DOHH2 (cell line): ENCODE measurements at regions not wholly inside any gene's neighbourhood (a gene's known extent, or its start where the extent isn't known, plus 50 kb on each side); places are given as distances from the start of the nearest gene placed in this dataset.

Experiments
- H3F3A ChIP-seq: fragments of 200-600 bp; sonication (generic), shearing (Covaris generic); 2 replicates; pipeline ENCODE4 v1.6.0; 2016; ENCODE audit warnings: antibody characterized with exemption, mild to moderate bottlenecking; ENCODE audit not compliant: control insufficient read depth, insufficient read depth
- H3K27ac ChIP-seq: fragments of 200-600 bp; sonication (generic); 2 replicates; pipeline ENCODE4 v1.5.1; 2014; ENCODE audit warnings: low read depth, mild to moderate bottlenecking, low read length, moderate library complexity
- H3K27me3 ChIP-seq: fragments of 200-600 bp; sonication (generic); 2 replicates; pipeline ENCODE4 v1.6.1; 2014; ENCODE audit warnings: mild to moderate bottlenecking, low read length, mixed read lengths; ENCODE audit not compliant: control insufficient read depth
- H3K36me3 ChIP-seq: fragments of 200-600 bp; sonication (generic); 2 replicates; pipeline ENCODE4 v1.6.1; 2014; ENCODE audit warnings: mild to moderate bottlenecking, low read length, moderate library complexity, mixed read lengths; ENCODE audit not compliant: control insufficient read depth
- H3K4me1 ChIP-seq: fragments of 200-600 bp; sonication (generic); 2 replicates; pipeline ENCODE4 v1.6.1; 2014; ENCODE audit warnings: mild to moderate bottlenecking, low read length, mixed read lengths; ENCODE audit not compliant: control insufficient read depth
- H3K4me2 ChIP-seq: fragments of 200-600 bp; sonication (generic); 2 replicates; pipeline ENCODE4 v1.6.0; 2014; ENCODE audit warnings: mild to moderate bottlenecking, low read length, moderate library complexity
- H3K4me3 ChIP-seq: fragments of 200-600 bp; sonication (generic); 2 replicates; pipeline ENCODE4 v1.5.1; 2014; ENCODE audit warnings: mild to moderate bottlenecking, low read length, mixed read lengths
- H3K79me2 ChIP-seq: fragments of 200-600 bp; sonication (generic); 2 replicates; pipeline ENCODE4 v1.6.1; 2014; ENCODE audit warnings: mild to moderate bottlenecking, low read length, mixed read lengths; ENCODE audit not compliant: control insufficient read depth
- H3K9me2 ChIP-seq: fragments of 200-600 bp; sonication (generic); replicated peaks from 2 replicates; pipeline ENCODE4 v1.6.1; 2014; ENCODE audit warnings: mild to moderate bottlenecking, low read length, mixed read lengths; ENCODE audit not compliant: control insufficient read depth
- H3K9me3 ChIP-seq: fragments of 200-600 bp; sonication (generic); 2 replicates; pipeline ENCODE4 v1.6.1; 2014; ENCODE audit warnings: antibody characterized with exemption, low read length, mixed read lengths; ENCODE audit not compliant: control insufficient read depth, insufficient read depth
- H4K20me1 ChIP-seq: fragments of 200-600 bp; sonication (generic); 2 replicates; pipeline ENCODE4 v1.6.0; 2014; ENCODE audit warnings: low read depth, mild to moderate bottlenecking, antibody characterized with exemption, low read length, moderate library complexity; ENCODE audit not compliant: control insufficient read depth, insufficient read depth
- CTCF ChIP-seq: fragments of 200-600 bp; sonication (generic); IDR thresholded peaks from one replicate; pipeline ENCODE4 v1.5.1; 2014; ENCODE audit warnings: antibody characterized with exemption, mild to moderate bottlenecking, low read depth, low read length; ENCODE audit not compliant: poor library complexity, severe bottlenecking
- EZH2phosphoT487 ChIP-seq: fragments of 200-600 bp; sonication (generic); IDR thresholded peaks from 2 replicates; pipeline ENCODE4 v1.6.1; 2017; ENCODE audit warnings: borderline replicate concordance, mild to moderate bottlenecking, antibody characterized with exemption, low read length, moderate library complexity, mixed read lengths

- Histone ChIP-seq H3K4me1 (no peaks in the 10 kb centered on the region), H3K79me2 (no peaks in the 10 kb centered on the region), H3K9me3 (no peaks in the 10 kb centered on the region), H3K36me3 (no peaks in the 10 kb centered on the region), H3F3A (no peaks in the 10 kb centered on the region), H3K4me2 (no peak overlapping the region), H3K9me2 (no peaks in the 10 kb centered on the region), H3K4me3 (no peak overlapping the region), H3K27me3 (no peaks in the 10 kb centered on the region), H4K20me1 (no peaks in the 10 kb centered on the region), H3K27ac (no peak overlapping the region)
- no peak for TF ChIP-seq CTCF
- TF ChIP-seq EZH2phosphoT487, result no peak
Measured at GRCh38 chr1:238985312-238985711, 401.1 kb upstream of the CHRM3 start.

GRCh38 chr1:238982736-238983135 is 403.6 kb upstream of the CHRM3 start:
- TF ChIP-seq CTCF (no peak), EZH2phosphoT487 (no peak)
- Histone ChIP-seq H3K4me3 (no peak overlapping the region), H4K20me1 (no peaks in the 10 kb centered on the region), H3K4me1 (no peaks in the 10 kb centered on the region), H3K4me2 (no peak overlapping the region), H3K27me3 (no peaks in the 10 kb centered on the region), H3F3A (no peaks in the 10 kb centered on the region), H3K9me2 (no peaks in the 10 kb centered on the region), H3K36me3 (no peaks in the 10 kb centered on the region), H3K9me3 (no peaks in the 10 kb centered on the region), H3K79me2 (no peaks in the 10 kb centered on the region), H3K27ac (no peak overlapping the region)

DNA sequence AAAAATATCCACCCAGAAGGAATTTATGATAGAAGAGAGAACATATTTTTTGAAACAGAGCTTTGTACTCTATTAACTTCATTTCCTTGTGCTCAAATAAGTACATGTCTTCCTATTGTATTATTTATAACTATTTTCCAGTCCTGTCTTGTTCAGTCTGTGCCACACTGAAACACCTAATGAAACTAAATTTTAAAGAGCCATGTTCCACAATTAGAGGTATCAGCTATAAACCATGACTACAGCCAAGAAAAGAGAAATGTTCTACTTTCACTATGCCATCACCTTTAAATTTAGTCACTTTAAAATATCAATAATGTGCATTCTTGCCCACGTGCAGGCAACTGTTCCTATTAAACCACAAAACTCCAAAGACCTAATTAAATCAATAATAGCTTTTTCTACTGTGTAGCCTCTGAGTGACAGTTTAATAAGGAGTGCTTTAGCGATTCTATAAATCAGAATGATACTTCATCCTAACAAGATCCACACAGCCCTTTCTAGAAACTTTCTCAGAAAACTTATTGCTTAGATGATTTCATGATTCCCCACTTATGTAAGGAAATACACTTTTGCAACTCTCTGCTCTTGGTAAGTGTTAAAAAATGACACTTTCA is 404.9 kb upstream of the CHRM3 start:
- H3K9me3 ChIP-seq, result no peaks in the 10 kb centered on the region
- no peaks in the 10 kb centered on the region for H3F3A ChIP-seq
- H4K20me1 ChIP-seq, result no peaks in the 10 kb centered on the region
- H3K27ac ChIP-seq, result no peak overlapping the region
- H3K4me1 ChIP-seq, result no peaks in the 10 kb centered on the region
- no peaks in the 10 kb centered on the region for H3K9me2 ChIP-seq
- no peaks in the 10 kb centered on the region for H3K79me2 ChIP-seq
- TF ChIP-seq CTCF (no peak), EZH2phosphoT487 (no peak)
- H3K4me3 ChIP-seq, result no peak overlapping the region
- H3K36me3 ChIP-seq, result no peaks in the 10 kb centered on the region
- H3K27me3 ChIP-seq, result no peaks in the 10 kb centered on the region
- no peak overlapping the region for H3K4me2 ChIP-seq
